NCI-H1694 treated with DMSO at 0.1 percent for 48 hours (cell line): ENCODE measurements at regions not wholly inside any gene's neighbourhood (a gene's known extent, or its start where the extent isn't known, plus 50 kb on each side); places are given as distances from the start of the nearest gene placed in this dataset.
A peak's percentile ranks its signal among the peaks of the same experiment; 100 is the strongest.
"Not testable (repeated sequence)": the region's sequence is repeated elsewhere in the genome, so short reads cannot be mapped to it uniquely, and the experiment has no call there.

Experiments
- DNase-seq: peaks from one replicate; lab custom pipeline; 2025; lab: John Stamatoyannopoulos, UW

GRCh38 chr3:40645883-40646282 is 121.1 kb downstream of the ZNF621 start:
- no peak for DNase-seq

- DNase-seq = no peak
Measured at GRCh38 chr3:40649346-40649745, 124.6 kb downstream of the ZNF621 start.

- DNase-seq = no peak
Measured at GRCh38 chr3:40652072-40652471, 127.3 kb downstream of the ZNF621 start.

GRCh38 chr3:40653001-40653400 is 128.2 kb downstream of the ZNF621 start:
- no peak for DNase-seq

- DNase-seq = no peak
Measured at GRCh38 chr3:40653878-40654277, 129.1 kb downstream of the ZNF621 start.

GRCh38 chr3:40655551-40655950 is 130.8 kb downstream of the ZNF621 start:
- DNase-seq = no peak

GRCh38 chr3:40657623-40658022 is 132.9 kb downstream of the ZNF621 start:
- DNase-seq = no peak

- no peak for DNase-seq
Measured at GRCh38 chr3:40658305-40658704, 133.5 kb downstream of the ZNF621 start.

- DNase-seq = no peak
Measured at GRCh38 chr3:40660554-40660953, 135.8 kb downstream of the ZNF621 start.

GRCh38 chr3:40661284-40661683 is 136.5 kb downstream of the ZNF621 start:
- no peak for DNase-seq

- DNase-seq = no peak
Measured at GRCh38 chr3:40663280-40663679, 138.5 kb downstream of the ZNF621 start.

GRCh38 chr3:40669176-40669575 is 144.4 kb downstream of the ZNF621 start:
- no peak for DNase-seq

GRCh38 chr3:40672861-40673260 is 148.1 kb downstream of the ZNF621 start:
- no peak for DNase-seq

- no peak for DNase-seq
Measured at GRCh38 chr3:40677321-40677720, 152.6 kb downstream of the ZNF621 start.

- DNase-seq = no peak
Measured at GRCh38 chr3:40677749-40678148, 153.0 kb downstream of the ZNF621 start.

GRCh38 chr3:40679290-40679689 is 154.5 kb downstream of the ZNF621 start:
- DNase-seq = no peak

GRCh38 chr3:40680685-40681657 is 156.2 kb downstream of the ZNF621 start:
- DNase-seq = peak; percentile 12

- no peak for DNase-seq
Measured at GRCh38 chr3:40681658-40682055, 156.9 kb downstream of the ZNF621 start.

- no peak for DNase-seq
Measured at GRCh38 chr3:40689837-40690236, 165.1 kb downstream of the ZNF621 start.

- DNase-seq = no peak
Measured at GRCh38 chr3:40690749-40691451, 166.1 kb downstream of the ZNF621 start.

- no peak for DNase-seq
Measured at GRCh38 chr3:40691452-40691861, 166.7 kb downstream of the ZNF621 start.

- no peak for DNase-seq
Measured at GRCh38 chr3:40695848-40696247, 171.1 kb downstream of the ZNF621 start.

GRCh38 chr3:40698611-40699010 is 173.9 kb downstream of the ZNF621 start:
- not testable (repeated sequence) for DNase-seq
